Gastrocnemius medialis (tissue), 4 donors: ENCODE measurements at regions not wholly inside any gene's neighbourhood (a gene's known extent, or its start where the extent isn't known, plus 50 kb on each side); places are given as distances from the start of the nearest gene placed in this dataset.

Source experiments
- ATAC-seq, 2 donors: fragments of 150-250 bp; one replicate each; pipeline ENCODE4 v1.9.1; 2016
- DNase-seq, 2 donors: peaks; one replicate each; pipeline ENCODE4 v3.0.0-alpha.2; 2019
- H3K27ac ChIP-seq, 4 donors: fragments of 200-600 bp; sonication (generic); 1 replicate in 1 of 4; 2 replicates in 3 of 4; pipeline ENCODE4 v1.5.1; 2016 to 2018; ENCODE audit warnings: mild to moderate bottlenecking in 2 of 4, moderate library complexity in 1 of 4
- H3K27me3 ChIP-seq, 3 donors: fragments of 200-600 bp; sonication (generic) in 2 of 3; 1 replicate in 1 of 3; 2 replicates in 2 of 3; pipeline versions ENCODE4 v1.5.1 to v1.6.0; 2016 to 2019; ENCODE audit warnings: mild to moderate bottlenecking in 1 of 3, moderate library complexity in 1 of 3
- H3K36me3 ChIP-seq, 2 donors: fragments of 200-600 bp; sonication (generic) in 1 of 2; one replicate each; pipeline ENCODE4 v1.5.1; 2017 to 2018
- H3K4me1 ChIP-seq, 2 donors: fragments of 200-600 bp; sonication (generic) in 1 of 2; one replicate each; pipeline ENCODE4 v1.5.1; 2016 to 2017; ENCODE audit warnings: mild to moderate bottlenecking in 2 of 2
- H3K4me3 ChIP-seq, 4 donors: fragments of 200-600 bp; sonication (generic) in 3 of 4; 1 replicate in 1 of 4; 2 replicates in 3 of 4; pipeline ENCODE4 v1.5.1; 2016 to 2019; ENCODE audit warnings: mild to moderate bottlenecking in 2 of 4
- H3K9me3 ChIP-seq, 3 donors: fragments of 200-600 bp; sonication (generic) in 2 of 3; 1 replicate in 1 of 3; 2 replicates in 2 of 3; pipeline ENCODE4 v1.5.1; 2016 to 2019
- CTCF ChIP-seq, 5 experiments: fragments of 450-650 bp in 3 of 5; fragments of 200-600 bp in 2 of 5; sonication (generic) in 2 of 5; IDR thresholded peaks in 4 of 5; conservative IDR thresholded peaks in 1 of 5; 1 replicate in 4 of 5; 2 replicates in 1 of 5; pipeline ENCODE4 v1.5.1; 2016 to 2019; ENCODE audit warnings: antibody characterized with exemption in 5 of 5, mild to moderate bottlenecking in 3 of 5, moderate library complexity in 3 of 5
- POLR2A ChIP-seq, 2 donors: fragments of 450-650 bp; IDR thresholded peaks; one replicate each; pipeline ENCODE4 v1.6.1; 2017; ENCODE audit warnings: antibody characterized with exemption in 2 of 2, mild to moderate bottlenecking in 2 of 2, moderate library complexity in 2 of 2
- in situ Hi-C, 4 donors: fragments of 200-750 bp; cut with MboI; loops; one replicate each; pipeline versions ENCODE4 v1.15.0 to v1.8.0; 2017; ENCODE audit warnings: low sequenced_read_pairs in 4 of 4
- intact Hi-C: fragments of 100-400 bp; cut with DNase I; formaldehyde crosslinking; loops from one replicate; pipeline ENCODE4 v1.15.1; 2023; ENCODE audit warnings: low total_unique reads

GRCh38 chr16:87098976-87099720, 218.0 kb downstream of the C16orf95 start:
- DNase-seq (no peak), ATAC-seq (no peak)
- no peaks in the 10 kb centered on the region for H3K9me3 ChIP-seq
- in situ Hi-C loops, result no loop called here
- peaks cover 14 to 29% (median 26%) of the 10 kb centered on the region in 3 donors for H3K27me3 ChIP-seq
- no peaks in the 10 kb centered on the region for H3K4me1 ChIP-seq
- no peaks in the 10 kb centered on the region for H3K36me3 ChIP-seq
- no peak overlapping the region for H3K27ac ChIP-seq
- TF ChIP-seq POLR2A (IDR thresholded peaks at IDR 0.05), result no peak
- no peak for TF ChIP-seq CTCF (IDR thresholded peaks at IDR 0.05 in 4 of 5, conservative IDR thresholded peaks at IDR 0.05 in 1 of 5)
- intact Hi-C loops, result no loop called here
- H3K4me3 ChIP-seq, result no peak overlapping the region

GRCh38 chr16:87100306-87101058, 216.7 kb downstream of the C16orf95 start:
- intact Hi-C loops (no loop called here), in situ Hi-C loops (no loop called here)
- no peak for TF ChIP-seq CTCF (IDR thresholded peaks at IDR 0.05 in 4 of 5, conservative IDR thresholded peaks at IDR 0.05 in 1 of 5)
- TF ChIP-seq POLR2A (IDR thresholded peaks at IDR 0.05), result no peak
- Histone ChIP-seq H3K4me1 (no peaks in the 10 kb centered on the region), H3K27ac (no peak overlapping the region), H3K36me3 (no peaks in the 10 kb centered on the region), H3K4me3 (no peak overlapping the region), H3K9me3 (no peaks in the 10 kb centered on the region), H3K27me3 (peaks cover 14 to 29% (median 29%) of the 10 kb centered on the region in 3 donors)
- ATAC-seq (no peak), DNase-seq (no peak)

- DNase-seq (no peak), ATAC-seq (no peak)
- Histone ChIP-seq H3K36me3 (no peaks in the 10 kb centered on the region), H3K4me3 (no peak overlapping the region), H3K4me1 (no peaks in the 10 kb centered on the region), H3K9me3 (no peaks in the 10 kb centered on the region), H3K27me3 (peaks cover 9 to 25% (median 17%) of the 10 kb centered on the region in 3 donors), H3K27ac (no peak overlapping the region)
- intact Hi-C loops (no loop called here), in situ Hi-C loops (no loop called here)
- no peak for TF ChIP-seq POLR2A (IDR thresholded peaks at IDR 0.05)
- no peak for TF ChIP-seq CTCF (IDR thresholded peaks at IDR 0.05 in 4 of 5, conservative IDR thresholded peaks at IDR 0.05 in 1 of 5)
Observed at GRCh38 chr16:87101903-87102302, 215.3 kb downstream of the C16orf95 start.

- ATAC-seq (no peak), DNase-seq (no peak)
- no peaks in the 10 kb centered on the region for H3K36me3 ChIP-seq
- no peak overlapping the region for H3K4me3 ChIP-seq
- H3K4me1 ChIP-seq, result no peaks in the 10 kb centered on the region
- in situ Hi-C loops (no loop called here), intact Hi-C loops (no loop called here)
- peaks cover 0 to 3% (median 2%) of the 10 kb centered on the region in 3 donors for H3K27me3 ChIP-seq
- no peaks in the 10 kb centered on the region for H3K9me3 ChIP-seq
- no peak for TF ChIP-seq CTCF (IDR thresholded peaks at IDR 0.05 in 4 of 5, conservative IDR thresholded peaks at IDR 0.05 in 1 of 5)
- no peak for TF ChIP-seq POLR2A (IDR thresholded peaks at IDR 0.05)
- no peak overlapping the region for H3K27ac ChIP-seq
Observed at GRCh38 chr16:87107201-87107600, 210.0 kb downstream of the C16orf95 start.
